ENCODE measurements at regions not wholly inside any gene's neighbourhood (a gene's known extent, or its start where the extent isn't known, plus 50 kb on each side); places are given as distances from the start of the nearest gene placed in this dataset.
A peak's percentile ranks its signal among the peaks of the same experiment; 100 is the strongest.
"Not testable (repeated sequence)": the region's sequence is repeated elsewhere in the genome, so short reads cannot be mapped to it uniquely, and the experiment has no call there.

- peaks cover 3% of the 10 kb centered on the region for H3K27me3 Mint-ChIP-seq
- H3K9me3 Mint-ChIP-seq (ENCODE audit: low read depth), result peaks cover 8% of the 10 kb centered on the region
- no peak overlapping the region for H3K27ac Mint-ChIP-seq
- peaks cover 4% of the 10 kb centered on the region for H3K4me1 Mint-ChIP-seq (ENCODE audit: low read depth)
- H3K36me3 Mint-ChIP-seq, result peaks cover 8% of the 10 kb centered on the region
- H3K4me3 Mint-ChIP-seq, result no peak overlapping the region
These were observed 136.0 kb downstream of the LMLN start for GRCh38 chr3:198096015-198096414.

GRCh38 chr3:198097048-198097447 lies 137.0 kb downstream of the LMLN start:
- Mint-ChIP-seq H3K27ac (no peak overlapping the region), H3K27me3 (peaks cover 3% of the 10 kb centered on the region), H3K4me1 (ENCODE audit: low read depth) (peaks cover 4% of the 10 kb centered on the region), H3K4me3 (no peak overlapping the region), H3K36me3 (peaks cover 8% of the 10 kb centered on the region), H3K9me3 (ENCODE audit: low read depth) (peaks cover 8% of the 10 kb centered on the region)

- peak overlapping the region; percentile 65 for H3K4me3 Mint-ChIP-seq
- not testable (repeated sequence) for H3K36me3 Mint-ChIP-seq; H3K9me3 Mint-ChIP-seq (ENCODE audit: low read depth); H3K27me3 Mint-ChIP-seq; H3K4me1 Mint-ChIP-seq (ENCODE audit: low read depth)
- peak overlapping the region; percentile 72 for H3K27ac Mint-ChIP-seq
These were observed 138.7 kb downstream of the LMLN start for GRCh38 chr3:198098661-198099081.

GRCh38 chr3:198103070-198103469 lies 143.1 kb downstream of the LMLN start:
- H3K36me3 Mint-ChIP-seq; H3K27ac Mint-ChIP-seq; H3K27me3 Mint-ChIP-seq; H3K9me3 Mint-ChIP-seq (ENCODE audit: low read depth): not testable (repeated sequence)
- peak overlapping the region; percentile 13 for H3K4me3 Mint-ChIP-seq
- peaks cover 14% of the 10 kb centered on the region for H3K4me1 Mint-ChIP-seq (ENCODE audit: low read depth)

- Mint-ChIP-seq H3K4me1 (ENCODE audit: low read depth) (peaks cover 10% of the 10 kb centered on the region), H3K27ac (peak overlapping the region; percentile 34), H3K9me3 (ENCODE audit: low read depth) (no peaks in the 10 kb centered on the region), H3K4me3 (no peak overlapping the region), H3K36me3 (peaks cover 2% of the 10 kb centered on the region), H3K27me3 (peaks cover 4% of the 10 kb centered on the region)
These were observed 146.2 kb downstream of the LMLN start for GRCh38 chr3:198106265-198106664.

GRCh38 chr3:198107840-198108734 lies 148.1 kb downstream of the LMLN start:
- Mint-ChIP-seq H3K9me3 (ENCODE audit: low read depth) (no peaks in the 10 kb centered on the region), H3K27me3 (peaks cover 11% of the 10 kb centered on the region), H3K4me1 (ENCODE audit: low read depth) (peaks cover 12% of the 10 kb centered on the region), H3K4me3 (no peak overlapping the region), H3K27ac (no peak overlapping the region), H3K36me3 (peaks cover 2% of the 10 kb centered on the region)

GRCh38 chr3:198109883-198110282 lies 149.9 kb downstream of the LMLN start:
- no peak overlapping the region for H3K27ac Mint-ChIP-seq
- H3K36me3 Mint-ChIP-seq, result peaks cover 6% of the 10 kb centered on the region
- H3K9me3 Mint-ChIP-seq (ENCODE audit: low read depth), result peaks cover 4% of the 10 kb centered on the region
- H3K4me3 Mint-ChIP-seq, result no peak overlapping the region
- H3K4me1 Mint-ChIP-seq (ENCODE audit: low read depth), result peaks cover 16% of the 10 kb centered on the region
- H3K27me3 Mint-ChIP-seq, result peaks cover 20% of the 10 kb centered on the region

- H3K4me1 Mint-ChIP-seq (ENCODE audit: low read depth), result peaks cover 13% of the 10 kb centered on the region
These were observed 152.0 kb downstream of the LMLN start for GRCh38 chr3:198112031-198112430.

GRCh38 chr3:198113206-198114053 lies 153.4 kb downstream of the LMLN start:
- Mint-ChIP-seq H3K4me1 (ENCODE audit: low read depth) (peaks cover 11% of the 10 kb centered on the region), H3K9me3 (ENCODE audit: low read depth) (peaks cover 7% of the 10 kb centered on the region), H3K36me3 (peaks cover 8% of the 10 kb centered on the region), H3K27me3 (peaks cover 28% of the 10 kb centered on the region), H3K4me3 (peak overlapping the region; percentile 74), H3K27ac (no peak overlapping the region)

More at GRCh38 chr3:198112031-198112430, 152.0 kb downstream of the LMLN start:
- Mint-ChIP-seq H3K36me3 (peaks cover 8% of the 10 kb centered on the region), H3K27me3 (peaks cover 28% of the 10 kb centered on the region), H3K4me3 (no peak overlapping the region), H3K9me3 (ENCODE audit: low read depth) (peaks cover 7% of the 10 kb centered on the region), H3K27ac (no peak overlapping the region)

GRCh38 chr3:198114516-198114915 lies 154.5 kb downstream of the LMLN start:
- H3K27ac Mint-ChIP-seq; H3K36me3 Mint-ChIP-seq; H3K4me3 Mint-ChIP-seq; H3K9me3 Mint-ChIP-seq (ENCODE audit: low read depth): not testable (repeated sequence)
- peaks cover 28% of the 10 kb centered on the region for H3K27me3 Mint-ChIP-seq
- peaks cover 11% of the 10 kb centered on the region for H3K4me1 Mint-ChIP-seq (ENCODE audit: low read depth)

- not testable (repeated sequence) for H3K4me3 Mint-ChIP-seq; H3K27ac Mint-ChIP-seq; H3K9me3 Mint-ChIP-seq (ENCODE audit: low read depth); H3K36me3 Mint-ChIP-seq; H3K27me3 Mint-ChIP-seq; H3K4me1 Mint-ChIP-seq (ENCODE audit: low read depth)
These were observed 162.2 kb downstream of the LMLN start for GRCh38 chr3:198122184-198122583.

GRCh38 chr3:198137038-198137835 lies 177.2 kb downstream of the LMLN start:
- not testable (repeated sequence) for H3K27me3 Mint-ChIP-seq; H3K4me3 Mint-ChIP-seq; H3K9me3 Mint-ChIP-seq (ENCODE audit: low read depth); H3K4me1 Mint-ChIP-seq (ENCODE audit: low read depth); H3K27ac Mint-ChIP-seq; H3K36me3 Mint-ChIP-seq

- not testable (repeated sequence) for H3K36me3 Mint-ChIP-seq; H3K27me3 Mint-ChIP-seq; H3K27ac Mint-ChIP-seq; H3K4me3 Mint-ChIP-seq; H3K9me3 Mint-ChIP-seq (ENCODE audit: low read depth); H3K4me1 Mint-ChIP-seq (ENCODE audit: low read depth)
These were observed 178.2 kb downstream of the LMLN start for GRCh38 chr3:198138205-198138604.

GRCh38 chr3:198139037-198139436 lies 179.0 kb downstream of the LMLN start:
- not testable (repeated sequence) for H3K9me3 Mint-ChIP-seq (ENCODE audit: low read depth); H3K4me3 Mint-ChIP-seq; H3K27me3 Mint-ChIP-seq; H3K4me1 Mint-ChIP-seq (ENCODE audit: low read depth); H3K27ac Mint-ChIP-seq; H3K36me3 Mint-ChIP-seq
